Transverse colon (tissue), 4 donors: ENCODE measurements at regions not wholly inside any gene's neighbourhood (a gene's known extent, or its start where the extent isn't known, plus 50 kb on each side); places are given as distances from the start of the nearest gene placed in this dataset.

Experiments used
- CTCF ChIP-seq, 5 experiments: fragments of 200-600 bp in 3 of 5; fragments of 450-650 bp in 2 of 5; sonication (generic) in 3 of 5; IDR thresholded peaks; 1 replicate in 2 of 5; 2 replicates in 3 of 5; pipeline ENCODE4 v1.5.1; 2016 to 2017; ENCODE audit warnings: antibody characterized with exemption in 5 of 5, inconsistent platforms in 3 of 5, mild to moderate bottlenecking in 2 of 5, moderate library complexity in 1 of 5
- POLR2A ChIP-seq: fragments of 450-650 bp; IDR thresholded peaks from one replicate; pipeline ENCODE4 v1.6.1; 2016; ENCODE audit warnings: antibody characterized with exemption, mild to moderate bottlenecking, moderate library complexity
- POLR2AphosphoS5 ChIP-seq, 3 donors: sonication (generic); formaldehyde crosslinking; IDR thresholded peaks; one replicate each; pipeline ENCODE4 v1.6.1; 2016; ENCODE audit warnings: antibody characterized with exemption in 3 of 3

DNA sequence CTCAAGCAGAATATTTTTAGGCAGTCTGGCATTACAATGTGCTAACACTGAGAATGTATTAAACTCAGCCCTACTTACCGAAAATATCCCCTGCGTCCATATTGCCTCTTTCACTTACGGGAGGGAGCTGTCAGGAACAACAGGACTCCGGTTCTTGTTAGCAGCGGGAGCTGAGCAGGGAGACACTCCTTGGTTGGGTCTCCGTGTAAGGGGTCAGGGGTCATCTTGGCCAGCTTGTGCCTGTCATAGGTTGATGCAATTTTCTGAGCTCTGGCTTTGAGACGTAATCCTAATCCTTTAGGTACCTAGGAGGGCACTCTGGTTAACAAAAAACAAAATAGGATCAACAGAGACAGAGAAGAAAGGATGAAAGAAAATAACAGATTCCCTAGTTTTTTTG lies 1477.2 kb downstream of the BRD1 start:
- TF ChIP-seq POLR2A (no peak), CTCF (IDR thresholded peaks at IDR 0.05) (no peak), POLR2AphosphoS5 (IDR thresholded peaks at IDR 0.05) (no peak)
